ENCODE measurements at regions not wholly inside any gene's neighbourhood (a gene's known extent, or its start where the extent isn't known, plus 50 kb on each side); places are given as distances from the start of the nearest gene placed in this dataset.

- no peak for DNase-seq
Observed at GRCh38 chr1:79667848-79668696, 661.5 kb upstream of the ADGRL4 start.

DNA sequence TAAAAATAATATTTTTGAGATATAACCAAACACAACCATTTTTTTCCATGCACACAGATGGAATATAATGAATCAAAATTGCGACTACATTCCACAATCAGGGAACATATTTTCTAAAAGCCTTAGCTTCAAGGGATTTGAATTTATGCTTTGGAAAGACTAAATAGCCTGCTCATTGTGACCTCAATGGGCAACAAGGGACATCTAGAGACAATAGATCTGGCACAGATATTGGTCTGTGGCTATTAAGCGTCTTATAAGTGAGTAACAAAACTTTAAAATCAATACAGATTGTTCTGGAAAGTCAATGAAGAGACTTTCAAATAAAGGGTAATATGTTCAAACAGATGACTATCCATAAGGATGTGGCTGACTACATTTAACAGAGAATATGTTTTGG lies 660.6 kb upstream of the ADGRL4 start:
- DNase-seq, result no peak

- DNase-seq, result no peak
Observed at GRCh38 chr1:79663916-79664315, 657.4 kb upstream of the ADGRL4 start.

DNA sequence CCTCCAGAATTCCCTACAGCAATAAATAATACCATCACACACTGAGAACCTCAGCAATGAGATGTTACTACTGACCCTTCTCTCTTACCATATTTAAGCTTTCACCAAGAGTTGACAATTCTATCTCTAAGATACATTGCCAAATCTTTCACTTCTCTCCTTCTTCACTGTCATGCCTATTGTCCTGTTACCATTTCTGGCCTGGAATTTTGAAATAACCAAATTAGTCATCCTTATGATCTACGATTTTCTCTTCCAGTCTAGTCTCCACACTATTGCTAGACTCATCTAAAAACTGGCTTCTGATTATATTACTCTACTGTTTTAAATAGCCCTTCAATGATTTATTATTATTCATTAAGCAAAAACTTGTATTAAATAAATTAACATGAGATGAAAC lies 656.1 kb upstream of the ADGRL4 start:
- DNase-seq, result no peak

- no peak for DNase-seq
Observed at GRCh38 chr1:79660129-79660528, 653.6 kb upstream of the ADGRL4 start.

DNA sequence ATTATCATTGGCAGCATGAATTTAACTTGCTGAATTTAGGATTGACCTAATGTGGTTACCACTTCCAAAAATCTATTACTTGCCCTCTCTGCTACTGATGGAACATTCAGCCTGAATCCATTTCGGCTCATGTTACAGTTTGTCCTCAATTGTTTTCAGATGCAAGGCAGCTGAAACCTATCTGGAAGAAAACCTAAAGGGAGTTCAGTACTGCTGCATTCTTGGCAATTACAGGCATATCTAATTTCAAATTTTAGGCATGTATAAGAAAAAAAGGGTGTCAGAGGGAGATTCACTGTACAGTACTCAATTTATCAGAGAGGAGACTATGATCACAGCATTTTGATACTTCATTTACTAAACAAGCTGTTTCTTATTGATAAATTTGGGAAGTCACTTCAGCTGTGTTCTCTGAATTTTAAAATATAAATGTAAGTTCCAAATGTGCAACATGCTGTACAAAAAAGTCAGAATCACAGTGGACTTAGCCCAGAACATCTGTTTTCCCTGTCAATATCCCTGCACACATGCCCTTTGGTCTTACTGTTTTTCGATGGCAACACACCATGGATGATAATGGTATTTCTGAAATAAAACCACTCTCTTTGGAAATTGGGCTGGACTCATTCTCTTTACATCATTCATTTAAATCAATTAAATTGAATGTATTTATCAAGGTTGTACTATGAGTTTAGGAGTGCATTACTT lies 651.6 kb upstream of the ADGRL4 start:
- peak; percentile 17 for DNase-seq

DNA sequence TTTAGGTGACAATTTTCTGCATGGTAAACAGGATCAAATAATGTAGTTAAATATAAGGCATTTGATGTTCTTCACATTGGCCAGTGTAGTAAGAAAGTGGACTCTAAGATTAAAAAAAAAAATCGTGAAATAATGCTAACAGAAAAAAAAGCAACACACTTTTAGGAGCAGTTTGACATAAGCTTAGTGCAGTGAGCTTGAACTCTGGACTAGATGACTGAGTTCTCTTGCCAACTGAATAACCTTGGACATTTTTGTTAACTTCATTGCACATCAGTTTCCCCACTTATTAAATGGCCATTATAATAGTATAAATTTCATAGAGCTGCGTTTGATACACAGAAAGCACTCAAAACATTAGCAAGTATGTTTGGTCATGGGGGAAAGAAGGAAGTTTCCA lies 649.3 kb upstream of the ADGRL4 start:
- DNase-seq, result no peak

- DNase-seq, result no peak
Observed at GRCh38 chr1:79652426-79652825, 645.9 kb upstream of the ADGRL4 start.

GRCh38 chr1:79648126-79648525 lies 641.6 kb upstream of the ADGRL4 start:
- DNase-seq, result no peak

GRCh38 chr1:79646880-79647279 lies 640.4 kb upstream of the ADGRL4 start:
- DNase-seq, result no peak

DNA sequence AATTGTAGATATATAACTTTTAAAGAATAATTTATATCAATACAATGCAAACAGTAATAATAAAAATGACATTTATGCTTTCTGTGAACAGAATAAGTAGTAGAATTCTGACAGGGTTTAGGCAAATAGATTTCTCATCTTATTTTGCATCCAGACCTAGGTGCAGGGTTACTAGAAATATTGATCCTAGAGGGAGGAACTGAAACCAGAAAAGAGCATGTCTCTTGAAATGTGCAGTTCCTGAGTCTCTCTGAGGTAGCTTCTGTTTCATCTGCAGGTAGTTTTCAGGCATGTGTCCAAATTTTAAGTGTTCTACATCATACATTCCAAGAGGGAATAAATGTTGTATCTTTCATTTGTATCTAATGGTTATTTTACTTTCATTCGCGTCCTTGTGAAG lies 631.9 kb upstream of the ADGRL4 start:
- DNase-seq, result no peak

GRCh38 chr1:79633456-79633855 lies 626.9 kb upstream of the ADGRL4 start:
- no peak for DNase-seq

DNA sequence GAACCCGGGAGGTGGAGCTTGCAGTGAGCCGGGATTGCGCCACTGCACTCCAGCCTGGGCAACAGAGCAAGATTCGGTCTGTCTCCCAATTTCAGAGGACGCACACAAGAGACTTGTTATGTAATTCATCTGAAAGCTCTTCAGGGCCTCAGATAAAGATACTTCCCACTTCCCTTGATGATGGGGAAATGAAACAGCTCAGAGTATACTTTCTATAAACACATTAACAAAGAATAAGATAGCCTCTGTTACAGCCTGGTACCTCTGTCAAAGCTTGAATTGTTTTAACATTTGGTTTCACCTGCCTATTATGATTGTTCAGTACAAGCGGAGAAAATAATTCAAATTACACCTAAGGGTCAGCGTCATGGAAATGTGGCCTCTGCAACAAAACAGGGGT lies 622.9 kb upstream of the ADGRL4 start:
- DNase-seq, result no peak

DNA sequence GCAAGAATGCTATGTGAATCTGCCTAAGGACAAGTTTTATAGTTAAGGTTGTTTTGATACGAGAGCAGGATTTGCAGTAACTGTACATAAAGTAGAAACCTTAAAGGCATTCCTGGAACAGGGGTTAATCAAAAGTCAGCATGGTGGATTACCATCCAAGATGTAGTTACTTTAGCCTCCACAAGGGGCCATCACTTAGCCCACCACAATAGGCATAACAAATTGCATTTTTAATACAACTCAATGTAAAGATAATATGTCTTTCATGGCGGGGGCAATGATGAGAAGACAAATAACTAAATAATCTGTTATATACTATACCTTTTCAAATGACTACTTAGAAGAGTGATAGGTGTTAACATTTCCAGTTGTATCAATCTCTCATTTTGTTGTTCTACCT lies 611.2 kb upstream of the ADGRL4 start:
- DNase-seq, result no peak

DNA sequence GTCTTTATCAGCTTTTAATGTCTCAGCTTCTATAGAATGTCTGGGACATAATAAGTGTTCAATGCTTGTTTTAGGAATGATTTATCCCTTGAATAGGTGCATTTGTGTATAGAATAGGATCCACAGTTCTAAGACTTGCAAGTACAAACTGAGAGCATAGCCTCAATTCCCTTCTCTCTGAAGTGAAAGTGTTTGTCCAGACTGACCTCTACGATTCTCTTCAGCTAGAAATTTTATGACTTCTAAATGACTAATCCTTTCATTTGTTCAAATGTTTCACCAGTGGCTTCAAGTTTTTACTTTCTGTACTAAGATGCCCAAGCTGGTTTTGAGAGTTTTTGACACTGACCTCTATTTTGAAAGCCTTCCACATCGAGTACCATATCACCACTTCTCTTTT lies 608.2 kb upstream of the ADGRL4 start:
- DNase-seq, result no peak

- no peak for DNase-seq
Observed at GRCh38 chr1:79614106-79614505, 607.6 kb upstream of the ADGRL4 start.

DNA sequence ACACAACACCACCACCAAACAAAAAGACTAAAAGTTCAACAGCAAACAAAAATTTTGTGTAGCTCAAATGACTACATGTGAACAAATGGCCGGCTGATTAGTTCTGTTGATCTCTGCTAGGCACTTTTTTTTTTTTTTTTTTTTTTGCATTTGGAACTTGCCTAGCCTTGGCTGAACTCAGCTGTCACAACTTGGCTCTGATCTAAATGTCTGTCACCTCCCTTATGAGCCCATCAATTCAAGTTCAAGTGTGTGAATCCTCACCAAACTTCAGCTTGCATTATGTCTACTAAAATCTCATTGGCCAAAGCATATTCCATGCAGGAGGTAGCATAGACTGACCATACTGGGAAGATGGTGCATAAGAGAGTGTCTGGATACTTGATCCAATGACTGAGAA lies 606.5 kb upstream of the ADGRL4 start:
- DNase-seq, result no peak

- DNase-seq, result no peak
Observed at GRCh38 chr1:79604490-79605198, 598.1 kb upstream of the ADGRL4 start.

DNA sequence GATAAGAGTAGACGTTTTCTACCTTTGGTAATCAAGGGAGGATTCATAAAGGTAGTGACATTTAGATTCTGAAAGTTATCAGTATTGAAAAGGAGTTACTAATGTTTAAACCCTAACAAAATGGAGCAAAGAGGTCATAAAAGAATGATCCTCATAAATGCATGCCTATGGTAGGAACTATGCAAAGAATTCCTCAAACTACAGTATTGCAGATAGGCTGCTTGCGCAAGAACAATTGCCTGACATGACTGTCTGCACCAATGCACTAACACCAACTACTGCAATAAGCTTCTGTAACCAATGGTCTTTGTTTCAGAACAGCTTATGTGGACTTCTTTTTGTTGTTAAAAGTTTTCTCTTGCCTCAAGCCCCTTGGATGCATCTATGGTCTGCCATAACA lies 597.3 kb upstream of the ADGRL4 start:
- no peak for DNase-seq

- DNase-seq, result no peak
Observed at GRCh38 chr1:79599257-79599656, 592.7 kb upstream of the ADGRL4 start.

DNA sequence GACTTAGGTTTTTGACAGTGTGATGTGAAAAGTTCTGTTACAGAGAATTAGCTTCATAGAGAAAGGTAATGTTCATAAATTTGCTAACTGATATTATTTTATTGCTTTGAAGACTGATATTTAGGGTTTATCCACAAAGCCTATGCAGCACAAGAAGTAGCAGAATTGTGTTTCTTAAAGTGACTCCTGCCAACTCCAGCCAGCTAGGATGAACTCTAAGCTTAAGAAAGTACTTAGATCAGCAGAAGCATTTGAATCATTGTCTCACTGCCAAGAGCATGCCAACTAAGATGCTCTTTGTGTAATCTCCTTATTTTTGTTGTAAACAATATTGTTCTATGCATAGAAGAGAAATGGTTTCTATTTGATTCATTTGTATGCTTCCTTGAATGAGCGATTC lies 589.4 kb upstream of the ADGRL4 start:
- DNase-seq, result no peak

DNA sequence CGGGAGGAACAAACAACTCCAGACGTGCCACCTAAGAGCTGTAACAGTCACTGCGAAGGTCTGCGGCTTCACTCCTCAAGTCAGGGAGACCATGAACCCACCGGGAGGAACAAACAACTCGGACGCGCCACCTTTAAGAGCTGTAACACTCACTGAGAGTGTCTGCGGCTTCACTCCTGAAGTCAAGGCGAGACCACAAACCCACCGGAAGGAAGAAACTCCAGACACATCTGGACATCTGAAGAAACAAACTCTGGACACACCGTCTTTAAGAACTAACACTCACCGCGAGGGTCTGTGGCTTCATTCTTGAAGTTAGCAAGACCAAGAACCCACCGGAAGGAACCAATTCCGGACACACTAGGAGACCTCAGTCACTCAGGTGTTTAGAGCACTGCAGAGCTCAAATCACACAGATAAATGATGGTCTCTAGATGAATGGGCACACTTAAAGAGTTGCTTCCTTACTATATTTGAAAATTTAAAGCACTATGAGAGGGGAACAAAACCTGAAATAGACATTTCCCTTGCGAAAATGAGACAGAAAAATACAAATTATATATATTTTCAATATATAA lies 587.7 kb upstream of the ADGRL4 start:
- DNase-seq, result no peak

DNA sequence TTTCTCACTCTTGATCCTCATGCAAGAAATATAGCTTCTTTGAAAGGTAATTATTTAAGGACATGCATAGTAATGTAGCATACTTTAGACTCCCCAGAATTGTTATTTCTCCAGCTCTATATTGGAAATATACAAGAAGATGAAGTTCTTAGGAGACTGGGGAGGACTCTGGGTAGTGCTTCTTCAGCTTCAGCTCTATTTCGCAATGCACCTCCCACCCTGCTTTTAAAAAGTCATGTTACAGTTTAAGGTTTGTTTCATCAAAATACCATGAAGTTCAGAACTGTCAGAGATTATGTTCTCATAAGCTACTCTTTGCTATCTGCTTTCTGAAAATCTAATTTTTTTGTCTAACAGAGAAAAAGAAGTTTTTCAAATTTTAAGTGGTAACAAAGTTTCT lies 586.2 kb upstream of the ADGRL4 start:
- DNase-seq, result no peak

Measured in left kidney (tissue), 1 donor.